HuH-7.5 (cell line): ENCODE measurements at regions not wholly inside any gene's neighbourhood (a gene's known extent, or its start where the extent isn't known, plus 50 kb on each side); places are given as distances from the start of the nearest gene placed in this dataset.
"Not testable (repeated sequence)": the region's sequence is repeated elsewhere in the genome, so short reads cannot be mapped to it uniquely, and the experiment has no call there.

Experiments
- DNase-seq: peaks from one replicate; pipeline ENCODE4 v3.0.0; 2011; ENCODE audit warnings: low spot score

- DNase-seq, result no peak
These were observed 271.4 kb upstream of the GRM3 start for GRCh38 chr7:86372262-86372661.

GRCh38 chr7:86366946-86367345 lies 276.8 kb upstream of the GRM3 start:
- no peak for DNase-seq

GRCh38 chr7:86340407-86340806 lies 303.3 kb upstream of the GRM3 start:
- not testable (repeated sequence) for DNase-seq

- DNase-seq, result no peak
These were observed 304.7 kb upstream of the GRM3 start for GRCh38 chr7:86339051-86339450.

- no peak for DNase-seq
These were observed 314.8 kb upstream of the GRM3 start for GRCh38 chr7:86328801-86329433.

GRCh38 chr7:86326847-86327246 lies 316.9 kb upstream of the GRM3 start:
- DNase-seq, result peak; percentile 4

GRCh38 chr7:86320889-86321288 lies 322.8 kb upstream of the GRM3 start:
- DNase-seq, result no peak

- no peak for DNase-seq
These were observed 323.4 kb upstream of the GRM3 start for GRCh38 chr7:86320341-86320740.

GRCh38 chr7:86313842-86314241 lies 329.9 kb upstream of the GRM3 start:
- no peak for DNase-seq

- DNase-seq, result no peak
These were observed 342.4 kb upstream of the GRM3 start for GRCh38 chr7:86301301-86301700.

GRCh38 chr7:86295526-86295925 lies 348.2 kb upstream of the GRM3 start:
- no peak for DNase-seq

GRCh38 chr7:86282014-86282682 lies 361.6 kb upstream of the GRM3 start:
- DNase-seq, result peak; percentile 28

GRCh38 chr7:86280150-86280549 lies 363.6 kb upstream of the GRM3 start:
- DNase-seq, result no peak

GRCh38 chr7:86262781-86263180 lies 380.9 kb upstream of the GRM3 start:
- no peak for DNase-seq

- DNase-seq, result no peak
These were observed 385.8 kb upstream of the GRM3 start for GRCh38 chr7:86257894-86258293.

GRCh38 chr7:86252406-86252805 lies 391.3 kb upstream of the GRM3 start:
- no peak for DNase-seq

- no peak for DNase-seq
These were observed 394.7 kb upstream of the GRM3 start for GRCh38 chr7:86248977-86249376.

GRCh38 chr7:86243171-86243570 lies 400.5 kb upstream of the GRM3 start:
- no peak for DNase-seq

GRCh38 chr7:86226191-86226590 lies 417.5 kb upstream of the GRM3 start:
- DNase-seq, result no peak

- DNase-seq, result no peak
These were observed 420.9 kb upstream of the GRM3 start for GRCh38 chr7:86222806-86223205.

GRCh38 chr7:86214734-86215133 lies 429.0 kb upstream of the GRM3 start:
- DNase-seq, result no peak

- DNase-seq, result no peak
These were observed 430.7 kb upstream of the GRM3 start for GRCh38 chr7:86212976-86213375.

GRCh38 chr7:86209036-86209435 lies 434.7 kb upstream of the GRM3 start:
- no peak for DNase-seq

- DNase-seq, result no peak
These were observed 436.0 kb upstream of the GRM3 start for GRCh38 chr7:86207740-86208139.
